Smooth muscle cell (in vitro differentiated cells): ENCODE measurements at regions not wholly inside any gene's neighbourhood (a gene's known extent, or its start where the extent isn't known, plus 50 kb on each side); places are given as distances from the start of the nearest gene placed in this dataset.

Experiments
- DNase-seq: peaks from one replicate; lab custom pipeline; 2025; ENCODE audit not compliant: unreplicated experiment; lab: John Stamatoyannopoulos, UW
- H2AFZ ChIP-seq: fragments of 200-600 bp; sonication (generic); 2 replicates; pipeline ENCODE4 v1.6.0; 2016; ENCODE audit warnings: antibody characterized with exemption, low read depth, mild to moderate bottlenecking
- H3F3A ChIP-seq: fragments of 200-600 bp; sonication (generic); 2 replicates; pipeline ENCODE4 v1.6.0; 2017; ENCODE audit warnings: antibody characterized with exemption, low read depth
- H3K27ac ChIP-seq: fragments of 200-600 bp; sonication (generic); 2 replicates; pipeline ENCODE4 v1.5.1; 2016; ENCODE audit warnings: low read depth, mild to moderate bottlenecking
- H3K27me3 ChIP-seq: fragments of 200-600 bp; sonication (generic); 2 replicates; pipeline ENCODE4 v1.6.1; 2016; ENCODE audit warnings: low read depth, mild to moderate bottlenecking
- H3K36me3 ChIP-seq: fragments of 200-600 bp; sonication (generic); 2 replicates; pipeline ENCODE4 v1.5.1; 2016; ENCODE audit warnings: low read depth
- H3K4me1 ChIP-seq: fragments of 200-600 bp; sonication (generic); 2 replicates; pipeline ENCODE4 v1.5.1; 2016; ENCODE audit warnings: low read depth
- H3K4me2 ChIP-seq: fragments of 200-600 bp; sonication (generic); 2 replicates; pipeline ENCODE4 v1.6.0; 2016; ENCODE audit warnings: mild to moderate bottlenecking
- H3K4me3 ChIP-seq: fragments of 200-600 bp; sonication (generic); 2 replicates; pipeline ENCODE4 v1.5.1; 2016; ENCODE audit warnings: mild to moderate bottlenecking
- H3K79me2 ChIP-seq: fragments of 200-600 bp; sonication (generic); 2 replicates; pipeline ENCODE4 v1.6.0; 2016; ENCODE audit warnings: low read depth, mild to moderate bottlenecking
- H3K9ac ChIP-seq: fragments of 200-600 bp; sonication (generic); 2 replicates; pipeline ENCODE4 v1.6.0; 2016; ENCODE audit warnings: low read depth
- H3K9me3 ChIP-seq: fragments of 200-600 bp; sonication (generic); replicated peaks from 2 replicates; pipeline ENCODE4 v1.5.1; 2016; ENCODE audit warnings: low read depth
- H4K20me1 ChIP-seq: fragments of 200-600 bp; sonication (generic); 2 replicates; pipeline ENCODE4 v1.6.0; 2016; ENCODE audit warnings: low read depth
- WGBS: methylation state at CpG from one replicate; pipeline ENCODE4 v1.1.7; 2016; ENCODE audit warnings: low lambda C conversion rate; 5-methylcytosine and 5-hydroxymethylcytosine counted together
- TF ChIP-seq, protein P1 (sequence below): fragments of 200-600 bp; sonication (generic); IDR thresholded peaks from 2 replicates; pipeline ENCODE4 v1.5.1; 2017; ENCODE audit warnings: borderline replicate concordance, mild to moderate bottlenecking, antibody characterized with exemption; ENCODE audit not compliant: insufficient read depth, poor library complexity, severe bottlenecking

DNA sequence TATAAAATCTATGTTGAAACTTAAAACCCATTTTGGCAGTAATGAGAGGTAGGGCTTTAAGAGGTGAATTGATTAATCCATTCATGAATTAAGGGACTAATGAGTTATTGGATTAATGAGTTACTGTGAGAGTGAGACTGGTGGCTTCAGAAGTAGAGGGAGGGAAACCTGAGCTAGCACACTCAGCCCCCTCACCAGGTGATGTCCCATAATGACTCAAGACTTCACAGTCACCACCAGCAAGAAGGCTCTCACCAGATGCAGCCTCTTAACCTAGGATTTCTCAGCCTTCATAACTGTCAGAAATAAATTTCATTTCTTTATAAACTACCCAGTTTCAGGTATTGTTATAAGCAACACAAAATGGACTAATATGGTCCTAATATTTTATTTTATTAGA lies 621.7 kb upstream of the ACVR2A start:
- no peak overlapping the region for H3K4me3 ChIP-seq
- H3K27me3 ChIP-seq = no peaks in the 10 kb centered on the region
- no peak for DNase-seq
- H3K36me3 ChIP-seq = no peaks in the 10 kb centered on the region
- H3F3A ChIP-seq = no peaks in the 10 kb centered on the region
- TF ChIP-seq, protein P1, sequence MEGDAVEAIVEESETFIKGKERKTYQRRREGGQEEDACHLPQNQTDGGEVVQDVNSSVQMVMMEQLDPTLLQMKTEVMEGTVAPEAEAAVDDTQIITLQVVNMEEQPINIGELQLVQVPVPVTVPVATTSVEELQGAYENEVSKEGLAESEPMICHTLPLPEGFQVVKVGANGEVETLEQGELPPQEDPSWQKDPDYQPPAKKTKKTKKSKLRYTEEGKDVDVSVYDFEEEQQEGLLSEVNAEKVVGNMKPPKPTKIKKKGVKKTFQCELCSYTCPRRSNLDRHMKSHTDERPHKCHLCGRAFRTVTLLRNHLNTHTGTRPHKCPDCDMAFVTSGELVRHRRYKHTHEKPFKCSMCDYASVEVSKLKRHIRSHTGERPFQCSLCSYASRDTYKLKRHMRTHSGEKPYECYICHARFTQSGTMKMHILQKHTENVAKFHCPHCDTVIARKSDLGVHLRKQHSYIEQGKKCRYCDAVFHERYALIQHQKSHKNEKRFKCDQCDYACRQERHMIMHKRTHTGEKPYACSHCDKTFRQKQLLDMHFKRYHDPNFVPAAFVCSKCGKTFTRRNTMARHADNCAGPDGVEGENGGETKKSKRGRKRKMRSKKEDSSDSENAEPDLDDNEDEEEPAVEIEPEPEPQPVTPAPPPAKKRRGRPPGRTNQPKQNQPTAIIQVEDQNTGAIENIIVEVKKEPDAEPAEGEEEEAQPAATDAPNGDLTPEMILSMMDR = no peak
- H2AFZ ChIP-seq = no peak overlapping the region
- H3K4me2 ChIP-seq = no peak overlapping the region
- H3K27ac ChIP-seq = no peak overlapping the region
- H3K9ac ChIP-seq = no peak overlapping the region
- no peaks in the 10 kb centered on the region for H3K9me3 ChIP-seq
- H3K79me2 ChIP-seq = no peaks in the 10 kb centered on the region
- H3K4me1 ChIP-seq = no peaks in the 10 kb centered on the region
- no peaks in the 10 kb centered on the region for H4K20me1 ChIP-seq

DNA sequence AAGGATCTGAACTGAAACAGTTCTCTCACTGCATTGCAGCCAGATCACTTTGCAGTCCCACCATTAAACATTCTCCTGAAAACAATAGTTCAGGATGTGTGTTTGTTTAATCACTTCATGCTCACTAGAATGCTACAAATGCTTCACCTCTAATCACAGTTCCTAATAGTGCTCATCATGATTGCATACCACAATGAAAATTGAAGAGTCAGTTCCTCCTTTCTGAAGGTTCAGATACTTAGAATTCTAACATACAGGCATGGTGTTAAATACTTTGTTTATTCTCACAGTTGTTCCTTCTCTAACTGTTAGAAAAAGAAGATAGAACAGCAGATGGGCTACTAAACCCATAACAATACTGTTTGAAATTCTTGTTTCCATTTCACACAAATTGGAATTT lies 622.3 kb upstream of the ACVR2A start:
- H3K79me2 ChIP-seq = no peaks in the 10 kb centered on the region
- TF ChIP-seq, protein P1 = no peak
- H3K27ac ChIP-seq = no peak overlapping the region
- no peak for DNase-seq
- H3K4me2 ChIP-seq = no peak overlapping the region
- no peak overlapping the region for H2AFZ ChIP-seq
- H3K4me1 ChIP-seq = no peaks in the 10 kb centered on the region
- H3F3A ChIP-seq = no peaks in the 10 kb centered on the region
- no peaks in the 10 kb centered on the region for H3K27me3 ChIP-seq
- H3K4me3 ChIP-seq = no peak overlapping the region
- H4K20me1 ChIP-seq = no peaks in the 10 kb centered on the region
- H3K36me3 ChIP-seq = no peaks in the 10 kb centered on the region
- H3K9ac ChIP-seq = no peak overlapping the region
- no peaks in the 10 kb centered on the region for H3K9me3 ChIP-seq

GRCh38 chr2:147214914-147215313 lies 629.9 kb upstream of the ACVR2A start:
- Histone ChIP-seq H3K27me3 (no peaks in the 10 kb centered on the region), H3K4me3 (no peak overlapping the region), H3K9me3 (no peaks in the 10 kb centered on the region), H3K27ac (no peak overlapping the region), H3K79me2 (no peaks in the 10 kb centered on the region), H3K9ac (no peak overlapping the region), H3F3A (no peaks in the 10 kb centered on the region), H3K4me2 (no peak overlapping the region), H2AFZ (no peak overlapping the region), H3K36me3 (no peaks in the 10 kb centered on the region), H3K4me1 (no peaks in the 10 kb centered on the region), H4K20me1 (no peaks in the 10 kb centered on the region)
- DNase-seq = no peak
- 82% methylated on average over 2 of the region's 2 CpGs for WGBS
- TF ChIP-seq, protein P1 = no peak

- Histone ChIP-seq H3K4me3 (no peak overlapping the region), H2AFZ (no peak overlapping the region)
- DNase-seq = no peak
Measured at GRCh38 chr2:147211484-147211883, 633.3 kb upstream of the ACVR2A start.

More at GRCh38 chr2:147211484-147211883, 633.3 kb upstream of the ACVR2A start:
- no peaks in the 10 kb centered on the region for H3K79me2 ChIP-seq
- no peaks in the 10 kb centered on the region for H3K27me3 ChIP-seq
- H4K20me1 ChIP-seq = no peaks in the 10 kb centered on the region
- H3F3A ChIP-seq = no peaks in the 10 kb centered on the region
- no peaks in the 10 kb centered on the region for H3K36me3 ChIP-seq
- no peaks in the 10 kb centered on the region for H3K4me1 ChIP-seq
- no peak overlapping the region for H3K4me2 ChIP-seq
- TF ChIP-seq, protein P1 = no peak
- no peak overlapping the region for H3K9ac ChIP-seq
- no peaks in the 10 kb centered on the region for H3K9me3 ChIP-seq
- no peak overlapping the region for H3K27ac ChIP-seq
